Left ventricle myocardium inferior (tissue), 1 donor: ENCODE measurements at regions not wholly inside any gene's neighbourhood (a gene's known extent, or its start where the extent isn't known, plus 50 kb on each side); places are given as distances from the start of the nearest gene placed in this dataset.

Source experiments
- DNase-seq: peaks from one replicate; pipeline ENCODE4 v3.0.0-alpha.2; 2020
- H3K27ac ChIP-seq: fragments of 200-600 bp; replicated peaks from 2 replicates; pipeline ENCODE4 v1.8.0; 2021
- H3K27me3 ChIP-seq: fragments of 200-600 bp; 2 replicates; pipeline ENCODE4 v1.8.0; 2021; ENCODE audit warnings: low read depth
- H3K36me3 ChIP-seq: fragments of 200-600 bp; 2 replicates; pipeline ENCODE4 v1.8.0; 2021
- H3K4me1 ChIP-seq: fragments of 200-600 bp; 2 replicates; pipeline ENCODE4 v1.8.0; 2021
- H3K4me3 ChIP-seq: fragments of 200-600 bp; 2 replicates; pipeline ENCODE4 v1.8.0; 2021; ENCODE audit warnings: mild to moderate bottlenecking, moderate library complexity
- H3K9me3 ChIP-seq: fragments of 200-600 bp; replicated peaks from 2 replicates; pipeline ENCODE4 v1.8.0; 2021
- intact Hi-C: fragments of 100-400 bp; cut with micrococcal nuclease; formaldehyde crosslinking; loops from one replicate; pipeline ENCODE4 v1.11.0; 2022
- TF ChIP-seq, protein P1 (sequence below): fragments of 200-600 bp; IDR thresholded peaks from 2 replicates; pipeline ENCODE4 v1.8.0; 2021; ENCODE audit warnings: antibody characterized with exemption, mild to moderate bottlenecking, borderline replicate concordance
- donor health status: DM: no; HTN: yes; CAD: no; lungs with severe emphysema.

DNA sequence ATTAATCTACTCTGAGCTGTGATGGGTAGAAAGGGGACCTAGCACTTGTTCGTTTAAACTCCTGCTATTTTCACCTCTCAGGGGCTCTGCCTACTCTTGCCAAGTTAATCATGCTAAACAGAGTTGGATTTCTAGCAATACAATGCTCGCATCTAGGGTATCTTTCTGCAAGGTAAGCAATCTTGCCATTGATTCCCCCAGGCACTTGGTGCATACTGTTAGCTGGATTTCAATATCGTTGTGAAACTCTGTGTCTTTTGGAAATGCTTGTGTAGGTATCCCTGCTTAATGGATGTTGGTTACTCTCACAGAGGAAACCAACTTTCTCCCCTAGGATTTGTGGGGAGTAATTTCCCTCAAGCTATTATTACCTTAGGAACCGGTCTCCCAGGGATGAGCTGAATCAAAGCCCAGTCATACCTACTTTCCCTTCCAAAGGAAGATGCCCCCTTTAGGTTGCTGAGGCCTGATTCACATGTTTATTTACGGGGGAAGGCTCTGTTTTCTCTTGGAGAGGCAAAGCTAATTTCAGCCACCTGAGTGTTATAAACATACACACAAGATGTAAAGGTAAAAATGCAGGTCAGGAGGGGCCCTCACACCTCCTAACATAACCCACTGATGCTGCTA lies 366.8 kb downstream of the FBXW7 start:
- TF ChIP-seq, protein P1, sequence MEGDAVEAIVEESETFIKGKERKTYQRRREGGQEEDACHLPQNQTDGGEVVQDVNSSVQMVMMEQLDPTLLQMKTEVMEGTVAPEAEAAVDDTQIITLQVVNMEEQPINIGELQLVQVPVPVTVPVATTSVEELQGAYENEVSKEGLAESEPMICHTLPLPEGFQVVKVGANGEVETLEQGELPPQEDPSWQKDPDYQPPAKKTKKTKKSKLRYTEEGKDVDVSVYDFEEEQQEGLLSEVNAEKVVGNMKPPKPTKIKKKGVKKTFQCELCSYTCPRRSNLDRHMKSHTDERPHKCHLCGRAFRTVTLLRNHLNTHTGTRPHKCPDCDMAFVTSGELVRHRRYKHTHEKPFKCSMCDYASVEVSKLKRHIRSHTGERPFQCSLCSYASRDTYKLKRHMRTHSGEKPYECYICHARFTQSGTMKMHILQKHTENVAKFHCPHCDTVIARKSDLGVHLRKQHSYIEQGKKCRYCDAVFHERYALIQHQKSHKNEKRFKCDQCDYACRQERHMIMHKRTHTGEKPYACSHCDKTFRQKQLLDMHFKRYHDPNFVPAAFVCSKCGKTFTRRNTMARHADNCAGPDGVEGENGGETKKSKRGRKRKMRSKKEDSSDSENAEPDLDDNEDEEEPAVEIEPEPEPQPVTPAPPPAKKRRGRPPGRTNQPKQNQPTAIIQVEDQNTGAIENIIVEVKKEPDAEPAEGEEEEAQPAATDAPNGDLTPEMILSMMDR: no peak
- Histone ChIP-seq H3K4me3 (no peak overlapping the region), H3K4me1 (no peaks in the 10 kb centered on the region), H3K36me3 (no peaks in the 10 kb centered on the region), H3K9me3 (no peaks in the 10 kb centered on the region), H3K27ac (no peak overlapping the region), H3K27me3 (no peaks in the 10 kb centered on the region)
- intact Hi-C loops: no loop called here
- DNase-seq: no peak

DNA sequence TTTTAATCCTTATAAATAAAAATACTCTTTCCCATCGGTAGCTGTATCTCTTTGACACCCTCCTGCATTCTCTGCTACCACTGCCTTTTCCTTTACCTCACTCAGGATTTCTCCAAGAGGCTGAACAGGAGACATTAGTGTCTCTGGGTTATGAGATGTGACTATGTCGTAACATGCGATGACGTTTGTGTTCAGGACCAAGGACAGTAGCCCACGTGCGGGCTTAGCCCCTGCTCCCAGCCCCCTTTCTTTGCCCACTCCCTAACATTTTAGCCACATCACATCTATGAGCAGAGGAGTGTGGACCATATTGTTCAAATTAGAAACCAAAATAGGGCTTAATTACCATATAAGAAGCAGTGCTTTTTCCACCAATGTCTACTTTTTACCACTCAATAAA lies 369.3 kb downstream of the FBXW7 start:
- TF ChIP-seq, protein P1: no peak
- H3K4me3 ChIP-seq: no peak overlapping the region
- no peaks in the 10 kb centered on the region for H3K9me3 ChIP-seq
- no peak overlapping the region for H3K27ac ChIP-seq
- intact Hi-C loops: no loop called here
- no peaks in the 10 kb centered on the region for H3K36me3 ChIP-seq
- no peaks in the 10 kb centered on the region for H3K27me3 ChIP-seq
- DNase-seq: no peak
- H3K4me1 ChIP-seq: peaks cover 13% of the 10 kb centered on the region

DNA sequence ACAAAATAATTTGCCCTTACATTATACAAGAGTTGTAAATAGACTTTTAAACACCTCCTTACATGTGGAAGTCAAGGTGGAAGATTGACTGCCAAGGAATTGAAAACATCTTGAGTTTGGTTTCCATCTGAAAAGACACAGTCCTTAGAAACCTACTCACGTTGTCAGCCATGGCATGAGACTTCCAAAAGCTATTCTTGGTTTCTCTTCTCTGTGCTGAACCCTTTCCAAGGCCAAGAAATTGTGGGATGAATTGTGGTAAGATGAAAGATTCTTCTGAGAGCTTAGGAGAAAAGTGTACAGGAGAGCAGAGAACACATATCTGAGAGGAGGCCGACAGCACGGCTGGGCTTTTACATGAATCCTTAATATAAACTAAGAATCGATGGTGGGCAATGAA lies 370.0 kb downstream of the FBXW7 start:
- no peaks in the 10 kb centered on the region for H3K27me3 ChIP-seq
- peaks cover 19% of the 10 kb centered on the region for H3K4me1 ChIP-seq
- H3K36me3 ChIP-seq: no peaks in the 10 kb centered on the region
- no peaks in the 10 kb centered on the region for H3K9me3 ChIP-seq
- TF ChIP-seq, protein P1: no peak
- H3K4me3 ChIP-seq: no peak overlapping the region
- H3K27ac ChIP-seq: no peak overlapping the region
- no peak for DNase-seq
- intact Hi-C loops: no loop called here

DNA sequence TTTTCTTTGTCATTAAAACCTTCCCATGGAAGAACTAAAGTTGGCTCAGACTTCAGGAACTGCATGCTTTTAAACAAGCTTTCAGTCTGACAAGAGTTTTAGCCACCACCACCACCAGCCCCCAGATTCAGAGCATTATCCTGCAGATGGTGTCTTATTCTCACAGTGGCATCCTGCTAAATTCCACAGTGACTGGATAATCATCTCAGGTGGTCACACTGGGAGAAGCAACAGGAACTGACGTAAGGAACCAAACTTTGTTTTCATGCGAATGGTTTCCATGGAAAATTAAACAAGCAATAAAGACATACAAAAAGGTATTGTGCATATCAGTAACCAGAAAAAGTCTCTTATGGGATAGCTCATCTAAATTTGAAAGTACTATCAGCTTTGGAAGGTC lies 370.7 kb downstream of the FBXW7 start:
- H3K27me3 ChIP-seq: no peaks in the 10 kb centered on the region

DNA sequence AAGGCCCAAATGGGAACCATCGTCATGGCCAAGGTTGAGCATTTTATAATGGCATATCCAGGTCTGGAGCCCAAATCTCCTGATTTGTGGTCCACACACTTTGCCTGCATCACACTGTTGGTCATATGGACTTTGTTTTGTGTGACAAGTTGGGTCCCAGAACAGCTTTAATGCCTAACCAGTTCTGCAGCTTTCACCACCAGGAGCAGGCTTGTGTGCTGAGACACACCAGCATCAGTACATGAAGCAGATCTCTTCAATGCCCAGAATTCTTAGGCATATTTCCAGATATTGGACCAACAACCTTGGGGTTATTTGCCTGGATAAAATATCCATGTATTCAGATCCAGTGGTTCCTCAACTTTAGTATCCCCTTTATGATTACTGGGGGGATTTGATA lies 371.3 kb downstream of the FBXW7 start:
- TF ChIP-seq, protein P1: no peak
- DNase-seq: no peak
- Histone ChIP-seq H3K4me3 (no peak overlapping the region), H3K9me3 (no peaks in the 10 kb centered on the region), H3K4me1 (peaks cover 24% of the 10 kb centered on the region), H3K36me3 (no peaks in the 10 kb centered on the region), H3K27ac (no peak overlapping the region), H3K27me3 (no peaks in the 10 kb centered on the region)
- intact Hi-C loops: no loop called here

More for the DNA sequence above, 370.7 kb downstream of the FBXW7 start:
- Histone ChIP-seq H3K9me3 (no peaks in the 10 kb centered on the region), H3K4me3 (no peak overlapping the region), H3K36me3 (no peaks in the 10 kb centered on the region), H3K27ac (no peak overlapping the region), H3K4me1 (peaks cover 19% of the 10 kb centered on the region)
- DNase-seq: no peak
- TF ChIP-seq, protein P1: no peak
- intact Hi-C loops: no loop called here
